HFFc6 (cell line): ENCODE measurements at regions not wholly inside any gene's neighbourhood (a gene's known extent, or its start where the extent isn't known, plus 50 kb on each side); places are given as distances from the start of the nearest gene placed in this dataset.

Experiments
- DNase-seq: peaks from one replicate; pipeline ENCODE4 v3.0.0-alpha.2; 2018
- H3K27ac Mint-ChIP-seq: 2 replicates; pipeline ENCODE4 v1.8.0; 2020; ENCODE audit warnings: mild to moderate bottlenecking, mixed read lengths
- H3K27me3 Mint-ChIP-seq: 2 replicates; pipeline ENCODE4 v1.8.0; 2021; ENCODE audit warnings: mild to moderate bottlenecking, moderate library complexity, mixed read lengths; ENCODE audit not compliant: insufficient read depth
- H3K36me3 Mint-ChIP-seq: 2 replicates; pipeline ENCODE4 v1.8.0; 2021; ENCODE audit warnings: low read depth, mixed read lengths
- H3K4me1 Mint-ChIP-seq: 2 replicates; pipeline ENCODE4 v1.8.0; 2020; ENCODE audit warnings: low read depth, mixed read lengths
- H3K4me3 Mint-ChIP-seq: 2 replicates; pipeline ENCODE4 v1.8.0; 2020; ENCODE audit warnings: mild to moderate bottlenecking, moderate library complexity, mixed read lengths
- H3K9me3 Mint-ChIP-seq: 2 replicates; pipeline ENCODE4 v1.8.0; 2020; ENCODE audit warnings: mild to moderate bottlenecking, mixed read lengths
- TF ChIP-seq, protein P1 (sequence below): fragments of 200-600 bp; sonication (generic); IDR thresholded peaks from 2 replicates; pipeline ENCODE4 v1.5.0; 2021; ENCODE audit warnings: antibody characterized with exemption, mild to moderate bottlenecking

- H3K36me3 Mint-ChIP-seq = peaks cover 11% of the 10 kb centered on the region
- peaks cover 12% of the 10 kb centered on the region; the same call in 1 of the 2 replicates for H3K9me3 Mint-ChIP-seq
- H3K27me3 Mint-ChIP-seq = no peaks in the 10 kb centered on the region
- TF ChIP-seq, protein P1, sequence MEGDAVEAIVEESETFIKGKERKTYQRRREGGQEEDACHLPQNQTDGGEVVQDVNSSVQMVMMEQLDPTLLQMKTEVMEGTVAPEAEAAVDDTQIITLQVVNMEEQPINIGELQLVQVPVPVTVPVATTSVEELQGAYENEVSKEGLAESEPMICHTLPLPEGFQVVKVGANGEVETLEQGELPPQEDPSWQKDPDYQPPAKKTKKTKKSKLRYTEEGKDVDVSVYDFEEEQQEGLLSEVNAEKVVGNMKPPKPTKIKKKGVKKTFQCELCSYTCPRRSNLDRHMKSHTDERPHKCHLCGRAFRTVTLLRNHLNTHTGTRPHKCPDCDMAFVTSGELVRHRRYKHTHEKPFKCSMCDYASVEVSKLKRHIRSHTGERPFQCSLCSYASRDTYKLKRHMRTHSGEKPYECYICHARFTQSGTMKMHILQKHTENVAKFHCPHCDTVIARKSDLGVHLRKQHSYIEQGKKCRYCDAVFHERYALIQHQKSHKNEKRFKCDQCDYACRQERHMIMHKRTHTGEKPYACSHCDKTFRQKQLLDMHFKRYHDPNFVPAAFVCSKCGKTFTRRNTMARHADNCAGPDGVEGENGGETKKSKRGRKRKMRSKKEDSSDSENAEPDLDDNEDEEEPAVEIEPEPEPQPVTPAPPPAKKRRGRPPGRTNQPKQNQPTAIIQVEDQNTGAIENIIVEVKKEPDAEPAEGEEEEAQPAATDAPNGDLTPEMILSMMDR = no peak
- no peak overlapping the region for H3K27ac Mint-ChIP-seq
- H3K4me3 Mint-ChIP-seq = no peak overlapping the region
- peaks cover 18% of the 10 kb centered on the region for H3K4me1 Mint-ChIP-seq
- DNase-seq = no peak
Measured at GRCh38 chr3:20516311-20516710, 330.3 kb upstream of the SGO1 start.

GRCh38 chr3:20515834-20516233 lies 329.8 kb upstream of the SGO1 start:
- Mint-ChIP-seq H3K9me3 (peaks cover 12% of the 10 kb centered on the region; the same call in 1 of the 2 replicates), H3K27me3 (no peaks in the 10 kb centered on the region), H3K36me3 (peaks cover 11% of the 10 kb centered on the region), H3K27ac (no peak overlapping the region), H3K4me3 (no peak overlapping the region), H3K4me1 (peaks cover 19% of the 10 kb centered on the region)
- TF ChIP-seq, protein P1 = no peak
- no peak for DNase-seq

DNA sequence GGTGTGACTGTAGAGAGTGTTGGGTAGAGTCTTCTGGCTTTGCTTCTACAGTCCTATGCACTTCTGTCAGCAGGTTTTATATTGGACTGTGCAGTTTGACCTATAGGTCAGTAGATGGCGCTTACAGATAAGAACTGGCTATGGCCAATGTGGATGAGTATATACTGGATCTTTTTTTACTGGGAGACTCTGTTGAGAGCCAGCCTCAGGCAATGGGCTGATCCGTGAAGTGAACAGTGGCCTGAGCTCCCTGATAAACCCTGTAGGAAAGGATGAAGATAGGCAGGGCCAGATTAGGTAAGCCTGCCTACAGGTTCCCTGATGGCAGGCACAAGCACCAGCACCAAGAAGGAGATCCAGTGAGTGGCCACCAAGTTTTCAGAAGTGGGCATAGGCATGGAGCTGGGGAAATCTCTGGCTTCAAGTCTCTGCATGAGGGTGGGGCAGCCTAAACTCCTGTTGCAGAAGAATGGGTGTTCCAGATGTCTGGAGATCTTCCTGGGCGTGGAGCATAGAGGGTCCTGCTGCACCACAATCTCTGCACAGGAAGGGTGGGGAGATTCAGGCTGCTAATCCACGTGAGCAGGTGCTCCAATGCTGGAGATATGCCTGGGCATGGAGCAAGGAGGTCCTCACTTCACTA lies 326.0 kb upstream of the SGO1 start:
- DNase-seq = peak; percentile 81
- H3K36me3 Mint-ChIP-seq = no peaks in the 10 kb centered on the region
- no peaks in the 10 kb centered on the region for H3K9me3 Mint-ChIP-seq
- no peaks in the 10 kb centered on the region for H3K27me3 Mint-ChIP-seq
- no peak overlapping the region; the same call in 1 of the 2 replicates for H3K4me3 Mint-ChIP-seq
- peak overlapping the region; percentile 63 for H3K27ac Mint-ChIP-seq
- H3K4me1 Mint-ChIP-seq = peaks cover 19% of the 10 kb centered on the region
- TF ChIP-seq, protein P1 = peak; percentile 89

- H3K36me3 Mint-ChIP-seq = no peaks in the 10 kb centered on the region
- no peak overlapping the region for H3K4me3 Mint-ChIP-seq
- H3K27me3 Mint-ChIP-seq = no peaks in the 10 kb centered on the region
- H3K27ac Mint-ChIP-seq = no peak overlapping the region
- peaks cover 19% of the 10 kb centered on the region for H3K4me1 Mint-ChIP-seq
- TF ChIP-seq, protein P1 = no peak
- DNase-seq = no peak
- H3K9me3 Mint-ChIP-seq = no peaks in the 10 kb centered on the region
Measured at GRCh38 chr3:20510396-20510795, 324.4 kb upstream of the SGO1 start.

GRCh38 chr3:20503394-20504082 lies 317.5 kb upstream of the SGO1 start:
- Mint-ChIP-seq H3K27ac (no peak overlapping the region), H3K36me3 (no peaks in the 10 kb centered on the region), H3K27me3 (peaks cover 3% of the 10 kb centered on the region; the same call in 1 of the 2 replicates), H3K9me3 (no peaks in the 10 kb centered on the region), H3K4me1 (no peaks in the 10 kb centered on the region; the same call in 1 of the 2 replicates), H3K4me3 (no peak overlapping the region)
- TF ChIP-seq, protein P1 = no peak
- DNase-seq = no peak
